ENCODE measurements at regions not wholly inside any gene's neighbourhood (a gene's known extent, or its start where the extent isn't known, plus 50 kb on each side); places are given as distances from the start of the nearest gene placed in this dataset.

GRCh38 chr6:109224994-109225393 lies 129.7 kb downstream of the CEP57L1 start:
- DNase-seq: no peak
- intact Hi-C loops (cut with DNase I; ENCODE audit: low total_unique reads): no loop called here
- Histone ChIP-seq H3K9me3 (no peaks in the 10 kb centered on the region), H3K27ac (no peak overlapping the region), H3K27me3 (no peaks in the 10 kb centered on the region), H3K4me1 (peaks cover 0 to 7% (median 0%) of the 10 kb centered on the region in 4 donors), H3K36me3 (no peaks in the 10 kb centered on the region), H3K4me3 (no peak overlapping the region)
- WGBS, 5 donors: 55 to 81% (median 57%) methylated on average over 1 of the region's 1 CpG
- no peak for TF ChIP-seq CTCF (IDR thresholded peaks at IDR 0.05)
- TF ChIP-seq POLR2A (IDR thresholded peaks at IDR 0.05): no peak
- no peak for TF ChIP-seq EP300 (IDR thresholded peaks at IDR 0.05)
- no peak for TF ChIP-seq POLR2AphosphoS5 (IDR thresholded peaks at IDR 0.05)

- H3K36me3 ChIP-seq: no peaks in the 10 kb centered on the region
- H3K9me3 ChIP-seq: no peaks in the 10 kb centered on the region
- TF ChIP-seq EP300 (IDR thresholded peaks at IDR 0.05) (no peak), POLR2AphosphoS5 (IDR thresholded peaks at IDR 0.05) (no peak), POLR2A (IDR thresholded peaks at IDR 0.05) (no peak), CTCF (IDR thresholded peaks at IDR 0.05) (no peak)
- H3K4me3 ChIP-seq: no peak overlapping the region
- peaks cover 0 to 5% (median 0%) of the 10 kb centered on the region in 4 donors for H3K4me1 ChIP-seq
- no peak for DNase-seq
- WGBS, 5 donors: 57 to 65% (median 61%) methylated on average over 4 of the region's 4 CpGs
- intact Hi-C loops (cut with DNase I; ENCODE audit: low total_unique reads): no loop called here
- H3K27me3 ChIP-seq: no peaks in the 10 kb centered on the region
- H3K27ac ChIP-seq: no peak overlapping the region
Observed at GRCh38 chr6:109224107-109224875, 129.0 kb downstream of the CEP57L1 start.

GRCh38 chr6:109222848-109223247 lies 127.5 kb downstream of the CEP57L1 start:
- Histone ChIP-seq H3K27ac (no peak overlapping the region), H3K9me3 (no peaks in the 10 kb centered on the region), H3K27me3 (no peaks in the 10 kb centered on the region), H3K36me3 (no peaks in the 10 kb centered on the region), H3K4me3 (no peak overlapping the region), H3K4me1 (no peaks in the 10 kb centered on the region)
- intact Hi-C loops (cut with DNase I; ENCODE audit: low total_unique reads): no loop called here
- TF ChIP-seq EP300 (IDR thresholded peaks at IDR 0.05) (no peak), POLR2AphosphoS5 (IDR thresholded peaks at IDR 0.05) (no peak), CTCF (IDR thresholded peaks at IDR 0.05) (no peak), POLR2A (IDR thresholded peaks at IDR 0.05) (no peak)
- DNase-seq: no peak
- 72 to 96% (median 91%) methylated on average over 3 of the region's 3 CpGs for WGBS, 5 donors

GRCh38 chr6:109221543-109222195 lies 126.4 kb downstream of the CEP57L1 start:
- no peak overlapping the region for H3K4me3 ChIP-seq
- TF ChIP-seq POLR2AphosphoS5 (IDR thresholded peaks at IDR 0.05) (no peak), CTCF (IDR thresholded peaks at IDR 0.05) (no peak), POLR2A (IDR thresholded peaks at IDR 0.05) (no peak), EP300 (IDR thresholded peaks at IDR 0.05) (no peak)

More at GRCh38 chr6:109221543-109222195, 126.4 kb downstream of the CEP57L1 start:
- DNase-seq: no peak
- Histone ChIP-seq H3K27me3 (no peaks in the 10 kb centered on the region), H3K36me3 (no peaks in the 10 kb centered on the region), H3K9me3 (no peaks in the 10 kb centered on the region), H3K4me1 (no peaks in the 10 kb centered on the region), H3K27ac (no peak overlapping the region)
- WGBS, 5 donors: 41 to 81% (median 52%) methylated on average over 1 of the region's 1 CpG
- intact Hi-C loops (cut with DNase I; ENCODE audit: low total_unique reads): no loop called here

Small RNA genes lying in the stretch of these regions (small RNA-seq; reads per million reads assigned to genes)
- gene AL359711.1 (0 reads per million in 4 donors), gene RNY3P11 (0 reads per million in 4 donors)
